ENCODE measurements at regions not wholly inside any gene's neighbourhood (a gene's known extent, or its start where the extent isn't known, plus 50 kb on each side); places are given as distances from the start of the nearest gene placed in this dataset.
A peak's percentile ranks its signal among the peaks of the same experiment; 100 is the strongest.
"Not testable (repeated sequence)": the region's sequence is repeated elsewhere in the genome, so short reads cannot be mapped to it uniquely, and the experiment has no call there.

GRCh38 chr1:244304656-244305055 lies 147.1 kb downstream of the ADSS2 start:
- H3K36me3 ChIP-seq: no peaks in the 10 kb centered on the region
- ATAC-seq: no peak
- peaks cover 0 to 5% (median 0%) of the 10 kb centered on the region in 7 donors for H3K27me3 ChIP-seq
- H3K4me3 ChIP-seq: no peak overlapping the region
- TF ChIP-seq CTCF (IDR thresholded peaks at IDR 0.05): no peak
- H3K4me1 ChIP-seq: peaks cover 0 to 29% (median 0%) of the 10 kb centered on the region in 9 donors
- peak overlapping the region in 1 of 10 donors; percentile 78 for H3K27ac ChIP-seq
- H3K9me3 ChIP-seq: peaks cover 0 to 7% (median 0%) of the 10 kb centered on the region in 11 donors
- intact Hi-C loops (cut with DNase I): no loop called here
- DNase-seq: no peak
- WGBS, 2 donors: 69 to 80% methylated on average over 3 of the region's 3 CpGs

GRCh38 chr1:244305776-244306341 lies 145.8 kb downstream of the ADSS2 start:
- DNase-seq: no peak
- Histone ChIP-seq H3K27ac (no peak overlapping the region), H3K9me3 (peaks cover 0 to 7% (median 0%) of the 10 kb centered on the region in 11 donors), H3K27me3 (no peaks in the 10 kb centered on the region), H3K4me3 (no peak overlapping the region), H3K36me3 (no peaks in the 10 kb centered on the region), H3K4me1 (peaks cover 0 to 24% (median 0%) of the 10 kb centered on the region in 9 donors)
- TF ChIP-seq CTCF (IDR thresholded peaks at IDR 0.05): no peak
- ATAC-seq: no peak
- intact Hi-C loops (cut with DNase I): no loop called here
- 78 to 79% methylated on average over 4 of the region's 4 CpGs for WGBS, 2 donors

- Histone ChIP-seq H3K4me1 (peaks cover 0 to 24% (median 0%) of the 10 kb centered on the region in 9 donors), H3K36me3 (no peaks in the 10 kb centered on the region), H3K27ac (no peak overlapping the region), H3K4me3 (no peak overlapping the region), H3K9me3 (peaks cover 0 to 7% (median 0%) of the 10 kb centered on the region in 11 donors), H3K27me3 (no peaks in the 10 kb centered on the region)
- intact Hi-C loops (cut with DNase I): no loop called here
- TF ChIP-seq CTCF (IDR thresholded peaks at IDR 0.05): no peak
- DNase-seq (no peak), ATAC-seq (no peak)
- WGBS, 2 donors: 97 to 99% methylated on average over 2 of the region's 2 CpGs
These were observed 145.2 kb downstream of the ADSS2 start for GRCh38 chr1:244306544-244306943.

- H3K36me3 ChIP-seq; intact Hi-C loops (cut with DNase I); ATAC-seq; H3K4me1 ChIP-seq; DNase-seq; H3K9me3 ChIP-seq; H3K27me3 ChIP-seq; H3K27ac ChIP-seq; H3K4me3 ChIP-seq: not testable (repeated sequence)
- WGBS, 2 donors: 67 to 79% methylated on average over 4 of the region's 4 CpGs
These were observed 142.5 kb downstream of the ADSS2 start for GRCh38 chr1:244309191-244309590.

- Histone ChIP-seq H3K27ac (no peak overlapping the region), H3K27me3 (no peaks in the 10 kb centered on the region), H3K36me3 (no peaks in the 10 kb centered on the region), H3K4me1 (no peaks in the 10 kb centered on the region), H3K9me3 (peaks cover 0 to 5% (median 0%) of the 10 kb centered on the region in 11 donors), H3K4me3 (no peak overlapping the region)
- DNase-seq: no peak
- intact Hi-C loops (cut with DNase I): no loop called here
- WGBS, 2 donors: 85 to 89% methylated on average over 18 of the region's 18 CpGs
- ATAC-seq: no peak
- TF ChIP-seq CTCF (IDR thresholded peaks at IDR 0.05): no peak
These were observed 139.8 kb downstream of the ADSS2 start for GRCh38 chr1:244311784-244312532.
